ENCODE measurements at regions not wholly inside any gene's neighbourhood (a gene's known extent, or its start where the extent isn't known, plus 50 kb on each side); places are given as distances from the start of the nearest gene placed in this dataset.

GRCh38 chr9:107707428-107707837, 217.9 kb upstream of the KLF4 start:
- DNase-seq = no peak

- DNase-seq = no peak
Measured at GRCh38 chr9:107706701-107707427, 217.3 kb upstream of the KLF4 start.

DNA sequence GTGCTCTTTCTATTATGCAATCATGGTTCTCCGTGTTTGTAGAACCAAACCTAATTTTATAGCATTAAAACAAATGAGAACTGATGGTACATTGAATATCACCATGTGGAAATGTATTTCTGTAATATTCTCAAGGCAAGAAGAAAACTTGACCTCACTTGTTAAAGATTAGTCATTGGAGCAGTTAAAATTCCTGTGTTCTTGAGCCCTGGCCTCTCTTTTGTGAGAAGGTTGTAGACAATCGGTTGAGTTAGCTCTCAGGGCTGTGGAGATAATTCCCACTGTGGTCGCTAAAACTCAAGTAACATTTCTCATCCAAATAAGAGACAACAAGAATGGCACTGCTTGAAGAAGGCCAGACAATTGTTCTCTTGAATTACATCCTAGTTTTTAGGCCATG, 216.0 kb upstream of the KLF4 start:
- DNase-seq = no peak

- DNase-seq = no peak
Measured at GRCh38 chr9:107704774-107705173, 215.2 kb upstream of the KLF4 start.

DNA sequence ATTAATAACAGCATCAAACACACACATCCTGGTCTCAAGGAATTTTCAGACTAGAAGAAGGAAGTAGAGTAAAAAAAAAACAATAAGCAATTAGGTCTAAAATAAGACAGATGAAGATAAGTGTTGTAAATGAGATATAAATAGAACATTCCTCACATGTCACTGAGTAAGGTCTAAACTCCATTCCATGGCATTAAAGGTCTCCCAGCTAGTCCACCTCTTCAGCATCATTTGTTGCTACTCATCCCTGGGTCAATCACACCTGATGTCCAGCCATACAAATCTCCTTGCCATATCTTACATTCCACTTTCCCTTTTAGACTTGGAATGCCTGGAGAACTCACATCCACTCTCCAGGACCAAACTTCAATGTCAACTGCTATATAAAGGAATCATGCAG, 214.1 kb upstream of the KLF4 start:
- no peak for DNase-seq

DNA sequence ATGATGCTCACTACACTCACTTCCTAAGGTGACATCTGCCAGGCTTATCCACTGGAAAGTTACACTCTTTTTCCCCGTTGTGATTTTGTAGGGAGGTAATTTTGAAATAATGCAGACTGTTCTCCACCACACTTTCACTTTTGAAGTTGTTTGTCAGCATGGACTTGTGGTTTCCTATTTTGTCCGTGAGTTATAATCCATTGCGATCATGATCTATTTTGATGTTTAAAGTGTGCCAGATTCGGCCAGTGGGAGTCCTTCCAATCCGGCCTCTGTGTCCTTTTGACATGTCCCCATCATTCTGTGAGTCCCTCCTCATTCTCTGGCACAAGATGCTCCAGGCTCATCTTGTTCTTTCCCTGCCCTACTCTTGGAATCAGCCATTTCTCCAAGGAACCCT, 211.3 kb upstream of the KLF4 start:
- no peak for DNase-seq

- no peak for DNase-seq
Measured at GRCh38 chr9:107699231-107699630, 209.7 kb upstream of the KLF4 start.

DNA sequence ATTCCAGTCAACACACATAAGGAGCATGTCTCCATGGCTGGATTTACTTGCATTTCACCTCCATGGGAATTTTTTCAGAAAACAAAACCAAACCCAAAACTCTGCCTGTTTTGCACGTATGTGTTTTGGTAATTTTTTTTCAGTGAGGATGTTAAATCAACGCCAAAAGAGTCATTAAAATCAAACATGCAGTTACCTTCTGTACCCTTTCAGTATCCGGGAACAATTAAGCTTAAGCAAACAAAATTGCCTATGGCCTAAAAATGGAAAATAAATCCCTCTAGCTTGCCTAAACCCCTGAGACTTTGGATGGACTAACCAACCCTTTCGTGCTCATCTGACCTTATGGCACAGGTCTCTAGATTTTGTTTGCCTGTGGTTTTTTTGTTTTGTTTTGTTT, 209.2 kb upstream of the KLF4 start:
- DNase-seq = no peak

- no peak for DNase-seq
Measured at GRCh38 chr9:107696302-107696701, 206.7 kb upstream of the KLF4 start.

DNA sequence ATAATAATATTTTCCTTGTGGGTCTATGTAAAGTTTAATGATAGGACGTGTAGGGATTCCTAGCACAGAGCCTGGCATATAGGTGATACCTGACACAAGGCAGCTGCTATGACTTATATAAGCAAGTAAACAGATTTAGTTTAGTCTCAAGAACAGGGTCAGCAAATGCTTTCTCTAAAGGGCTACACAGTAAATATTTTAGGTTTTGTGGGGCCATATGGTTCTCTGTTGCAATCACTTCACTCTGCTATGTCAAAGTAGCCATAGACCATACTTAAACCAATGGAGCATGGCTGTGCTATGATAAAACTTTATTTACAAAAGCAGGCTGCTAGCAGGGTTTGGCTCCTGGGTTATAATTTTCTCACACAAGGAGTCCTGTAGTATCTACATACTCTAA, 204.8 kb upstream of the KLF4 start:
- no peak for DNase-seq

GRCh38 chr9:107693625-107694326, 204.2 kb upstream of the KLF4 start:
- DNase-seq = no peak

- no peak for DNase-seq
Measured at GRCh38 chr9:107691664-107692063, 202.1 kb upstream of the KLF4 start.

DNA sequence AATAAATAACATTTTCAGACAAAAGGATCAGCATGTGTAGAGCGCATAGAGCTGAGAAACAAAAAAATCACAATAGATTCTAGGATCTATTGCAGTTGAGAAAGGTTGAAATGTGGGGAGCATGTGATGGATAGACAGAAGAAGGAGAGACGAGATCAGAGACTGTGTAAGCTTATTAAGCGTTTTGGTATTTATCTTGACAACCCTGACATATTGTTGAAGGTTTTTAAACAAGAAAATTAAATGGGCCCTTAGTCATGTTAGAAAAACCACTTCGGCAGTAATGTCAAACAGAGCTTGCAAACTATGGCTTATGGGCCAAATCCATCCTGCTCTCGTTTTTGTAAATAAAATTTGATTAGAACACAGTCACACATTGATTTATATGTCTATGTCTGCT, 200.5 kb upstream of the KLF4 start:
- DNase-seq = no peak

- no peak for DNase-seq
Measured at GRCh38 chr9:107688728-107689127, 199.2 kb upstream of the KLF4 start.

GRCh38 chr9:107685901-107686300, 196.3 kb upstream of the KLF4 start:
- DNase-seq = no peak

DNA sequence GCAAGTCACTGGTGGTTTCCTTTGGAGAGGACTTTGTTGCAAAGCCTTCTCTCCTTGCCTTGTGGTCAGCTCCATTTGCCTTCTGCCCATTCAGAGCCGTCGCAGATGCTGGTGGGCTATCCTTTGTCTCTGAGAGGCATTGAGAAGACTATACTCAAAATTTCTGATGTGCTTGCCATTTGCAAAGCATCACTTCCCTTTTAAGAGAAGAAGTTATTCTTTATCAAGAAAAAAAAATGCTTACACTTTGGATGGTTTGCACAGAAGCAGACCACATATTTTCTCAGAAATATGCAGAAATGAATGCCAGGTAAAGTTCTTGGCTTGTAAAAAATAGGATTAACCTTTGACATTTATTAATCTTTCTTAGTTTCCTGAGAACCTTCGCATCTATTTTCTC, 195.8 kb upstream of the KLF4 start:
- DNase-seq = peak; percentile 18 to 64 (median 46)

- DNase-seq = peak; percentile 33 to 70 (median 56)
Measured at GRCh38 chr9:107684224-107684623, 194.7 kb upstream of the KLF4 start.

DNA sequence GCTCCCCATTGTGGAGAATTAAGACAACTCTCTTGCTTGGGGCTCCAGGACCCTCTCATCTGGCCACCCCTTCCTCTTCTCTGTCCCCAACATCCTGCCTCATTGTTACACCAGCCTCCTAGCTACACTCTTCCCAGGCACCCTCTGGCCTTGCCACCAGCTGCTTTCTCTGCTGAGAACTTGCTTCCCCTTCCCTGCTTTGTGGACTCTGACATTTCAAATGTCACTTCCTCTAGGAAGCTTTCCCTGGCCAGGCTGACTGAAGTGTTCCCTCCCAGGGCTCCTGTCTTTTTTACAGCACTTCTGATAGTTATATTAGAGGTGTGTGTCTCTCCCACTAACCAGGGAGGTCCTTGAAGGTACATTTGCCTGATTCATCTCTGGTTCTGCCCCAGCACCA, 194.0 kb upstream of the KLF4 start:
- peak; percentile 70 to 89 (median 82) for DNase-seq

DNA sequence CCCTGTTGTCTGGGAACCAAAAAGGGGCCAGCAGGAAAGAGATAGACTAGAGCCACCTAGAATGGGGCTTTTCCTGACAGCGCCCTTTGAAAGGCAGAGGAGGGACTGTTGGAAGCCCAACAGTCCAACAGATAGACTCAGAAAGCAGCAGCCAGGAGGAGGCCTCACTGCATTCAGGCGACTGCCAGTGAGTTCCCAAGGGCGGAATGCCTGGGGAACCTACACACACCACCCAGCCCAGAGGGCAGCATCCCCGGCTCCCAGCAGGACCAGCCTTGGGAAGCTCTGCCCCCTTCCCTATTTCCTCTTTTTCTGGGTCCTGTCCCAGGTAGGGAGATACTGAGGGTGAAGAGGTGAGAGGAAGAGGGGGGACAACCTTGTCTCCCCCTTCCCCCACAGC, 192.4 kb upstream of the KLF4 start:
- DNase-seq = no peak

DNA sequence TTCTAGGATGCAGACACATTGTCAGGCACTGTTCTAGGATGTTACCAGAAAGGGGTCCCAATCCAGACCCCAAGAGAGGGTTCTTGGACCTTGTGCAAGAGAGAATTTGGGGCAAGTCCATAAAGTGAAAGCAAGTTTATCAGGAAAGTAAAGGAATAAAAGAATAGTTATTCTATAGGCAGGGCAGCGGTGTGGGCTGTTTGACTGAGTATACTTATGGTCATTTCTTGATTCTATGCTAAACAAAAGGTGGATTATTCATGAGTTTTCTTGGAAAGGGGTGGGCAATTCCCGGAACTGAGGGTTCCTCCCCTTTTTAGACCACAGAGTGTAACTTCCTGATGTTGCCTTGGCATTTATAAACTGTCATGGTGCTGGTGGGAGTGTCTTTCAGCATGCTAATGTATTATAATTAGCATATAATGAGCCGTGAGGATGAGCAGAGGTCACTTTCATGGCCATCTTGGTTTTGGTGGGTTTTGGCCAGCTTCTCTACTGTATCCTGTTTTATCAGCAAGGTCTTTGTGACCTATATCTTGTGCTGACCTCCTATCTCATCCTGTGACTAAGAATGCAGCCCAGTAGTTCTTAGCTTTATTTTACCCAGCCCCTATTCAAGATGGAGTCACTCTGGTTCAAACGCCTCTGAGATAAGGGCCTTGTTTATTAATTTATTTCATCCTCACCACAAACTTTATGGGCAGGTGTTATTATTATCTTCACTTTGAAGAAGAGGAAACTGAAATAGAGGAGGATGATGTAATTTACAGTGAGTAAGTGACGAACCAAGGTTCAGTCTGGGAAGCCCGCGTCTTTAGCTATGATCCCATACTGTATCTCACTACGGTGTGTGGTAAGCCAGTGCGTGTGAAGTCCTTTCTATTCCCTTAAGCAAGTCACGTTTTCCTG, 186.0 kb upstream of the KLF4 start:
- peak; percentile 45 to 75 (median 58) for DNase-seq

- peak; percentile 67 to 88 (median 84) for DNase-seq
Measured at GRCh38 chr9:107674721-107675277, 185.2 kb upstream of the KLF4 start.

- peak in 1 of 4 experiments; percentile 20 for DNase-seq
Measured at GRCh38 chr9:107673861-107674720, 184.5 kb upstream of the KLF4 start.
